HL-60 (cell line): ENCODE measurements at regions not wholly inside any gene's neighbourhood (a gene's known extent, or its start where the extent isn't known, plus 50 kb on each side); places are given as distances from the start of the nearest gene placed in this dataset.

Source experiments
- DNase-seq, 2 experiments: peaks; one replicate each; pipeline ENCODE4 v3.0.0-alpha.2; 2010 to 2020; ENCODE audit warnings: low read depth in 1 of 2, low spot score in 1 of 2
- H3K27ac ChIP-seq: fragments of 250-450 bp; sonication (Bioruptor Pico); replicated peaks from 2 replicates; pipeline ENCODE4 v1.5.1; 2020; ENCODE audit warnings: mild to moderate bottlenecking, moderate library complexity
- H3K27me3 ChIP-seq: fragments of 250-450 bp; sonication (Bioruptor Pico); 2 replicates; pipeline ENCODE4 v1.5.1; 2021; ENCODE audit warnings: mild to moderate bottlenecking, moderate library complexity; ENCODE audit not compliant: insufficient read depth, poor library complexity, severe bottlenecking
- H3K4me3 ChIP-seq: replicated peaks from 2 replicates; pipeline ENCODE4 v1.5.1; 2011; ENCODE audit warnings: mild to moderate bottlenecking, control low read depth, low read length; ENCODE audit not compliant: insufficient read depth
- GABPA ChIP-seq: IDR thresholded peaks from 2 replicates; pipeline ENCODE4 v1.6.1; 2012; ENCODE audit warnings: low read depth
- POLR2AphosphoS5 ChIP-seq: IDR thresholded peaks from 2 replicates; pipeline ENCODE4 v1.6.1; 2012; ENCODE audit warnings: low read depth
- SPI1 ChIP-seq: IDR thresholded peaks from 2 replicates; pipeline ENCODE4 v1.6.1; 2012; ENCODE audit warnings: low read depth, mild to moderate bottlenecking, borderline replicate concordance
- TF ChIP-seq, protein P1 (sequence below): IDR thresholded peaks from 2 replicates; pipeline ENCODE4 v1.6.1; 2012; ENCODE audit warnings: low read depth; ENCODE audit not compliant: insufficient replicate concordance
- TF ChIP-seq, protein P2 (sequence below): IDR thresholded peaks from one replicate; pipeline ENCODE4 v1.5.1; 2011; ENCODE audit warnings: low read length, control low read depth, inconsistent platforms; ENCODE audit not compliant: insufficient read depth

- no peaks in the 10 kb centered on the region for H3K27me3 ChIP-seq
- no peak overlapping the region for H3K27ac ChIP-seq
- TF ChIP-seq, protein P1, sequence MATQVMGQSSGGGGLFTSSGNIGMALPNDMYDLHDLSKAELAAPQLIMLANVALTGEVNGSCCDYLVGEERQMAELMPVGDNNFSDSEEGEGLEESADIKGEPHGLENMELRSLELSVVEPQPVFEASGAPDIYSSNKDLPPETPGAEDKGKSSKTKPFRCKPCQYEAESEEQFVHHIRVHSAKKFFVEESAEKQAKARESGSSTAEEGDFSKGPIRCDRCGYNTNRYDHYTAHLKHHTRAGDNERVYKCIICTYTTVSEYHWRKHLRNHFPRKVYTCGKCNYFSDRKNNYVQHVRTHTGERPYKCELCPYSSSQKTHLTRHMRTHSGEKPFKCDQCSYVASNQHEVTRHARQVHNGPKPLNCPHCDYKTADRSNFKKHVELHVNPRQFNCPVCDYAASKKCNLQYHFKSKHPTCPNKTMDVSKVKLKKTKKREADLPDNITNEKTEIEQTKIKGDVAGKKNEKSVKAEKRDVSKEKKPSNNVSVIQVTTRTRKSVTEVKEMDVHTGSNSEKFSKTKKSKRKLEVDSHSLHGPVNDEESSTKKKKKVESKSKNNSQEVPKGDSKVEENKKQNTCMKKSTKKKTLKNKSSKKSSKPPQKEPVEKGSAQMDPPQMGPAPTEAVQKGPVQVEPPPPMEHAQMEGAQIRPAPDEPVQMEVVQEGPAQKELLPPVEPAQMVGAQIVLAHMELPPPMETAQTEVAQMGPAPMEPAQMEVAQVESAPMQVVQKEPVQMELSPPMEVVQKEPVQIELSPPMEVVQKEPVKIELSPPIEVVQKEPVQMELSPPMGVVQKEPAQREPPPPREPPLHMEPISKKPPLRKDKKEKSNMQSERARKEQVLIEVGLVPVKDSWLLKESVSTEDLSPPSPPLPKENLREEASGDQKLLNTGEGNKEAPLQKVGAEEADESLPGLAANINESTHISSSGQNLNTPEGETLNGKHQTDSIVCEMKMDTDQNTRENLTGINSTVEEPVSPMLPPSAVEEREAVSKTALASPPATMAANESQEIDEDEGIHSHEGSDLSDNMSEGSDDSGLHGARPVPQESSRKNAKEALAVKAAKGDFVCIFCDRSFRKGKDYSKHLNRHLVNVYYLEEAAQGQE, result no peak
- TF ChIP-seq GABPA, result no peak
- TF ChIP-seq POLR2AphosphoS5, result no peak
- TF ChIP-seq SPI1, result no peak
- TF ChIP-seq, protein P2, sequence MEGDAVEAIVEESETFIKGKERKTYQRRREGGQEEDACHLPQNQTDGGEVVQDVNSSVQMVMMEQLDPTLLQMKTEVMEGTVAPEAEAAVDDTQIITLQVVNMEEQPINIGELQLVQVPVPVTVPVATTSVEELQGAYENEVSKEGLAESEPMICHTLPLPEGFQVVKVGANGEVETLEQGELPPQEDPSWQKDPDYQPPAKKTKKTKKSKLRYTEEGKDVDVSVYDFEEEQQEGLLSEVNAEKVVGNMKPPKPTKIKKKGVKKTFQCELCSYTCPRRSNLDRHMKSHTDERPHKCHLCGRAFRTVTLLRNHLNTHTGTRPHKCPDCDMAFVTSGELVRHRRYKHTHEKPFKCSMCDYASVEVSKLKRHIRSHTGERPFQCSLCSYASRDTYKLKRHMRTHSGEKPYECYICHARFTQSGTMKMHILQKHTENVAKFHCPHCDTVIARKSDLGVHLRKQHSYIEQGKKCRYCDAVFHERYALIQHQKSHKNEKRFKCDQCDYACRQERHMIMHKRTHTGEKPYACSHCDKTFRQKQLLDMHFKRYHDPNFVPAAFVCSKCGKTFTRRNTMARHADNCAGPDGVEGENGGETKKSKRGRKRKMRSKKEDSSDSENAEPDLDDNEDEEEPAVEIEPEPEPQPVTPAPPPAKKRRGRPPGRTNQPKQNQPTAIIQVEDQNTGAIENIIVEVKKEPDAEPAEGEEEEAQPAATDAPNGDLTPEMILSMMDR, result no peak
- DNase-seq, result no peak
- no peak overlapping the region for H3K4me3 ChIP-seq
Observed at GRCh38 chr1:229181419-229181818, 89.5 kb upstream of the RAB4A start.

DNA sequence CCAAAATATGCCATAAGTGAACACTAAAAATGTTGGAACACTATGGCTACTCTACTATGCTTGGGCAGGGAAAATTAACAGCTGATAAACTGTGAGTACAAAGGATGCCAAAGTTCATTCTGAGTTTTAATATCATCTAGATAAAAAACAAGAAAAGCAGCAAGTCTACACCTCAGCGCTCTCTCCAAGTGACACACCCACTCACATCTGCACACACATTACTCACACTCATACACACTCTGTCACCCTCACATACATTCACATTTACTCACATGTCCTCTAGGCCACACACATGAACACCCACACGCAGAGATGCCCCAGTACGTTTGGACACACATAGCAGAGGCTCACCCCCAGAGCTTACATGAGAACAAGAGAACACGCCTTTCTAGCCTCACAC lies 87.3 kb upstream of the RAB4A start:
- DNase-seq, result no peak
- Histone ChIP-seq H3K27me3 (no peaks in the 10 kb centered on the region), H3K4me3 (no peak overlapping the region), H3K27ac (no peak overlapping the region)
- TF ChIP-seq SPI1 (no peak), POLR2AphosphoS5 (no peak), GABPA (no peak)
- TF ChIP-seq, protein P2, result no peak
- TF ChIP-seq, protein P1, result no peak

DNA sequence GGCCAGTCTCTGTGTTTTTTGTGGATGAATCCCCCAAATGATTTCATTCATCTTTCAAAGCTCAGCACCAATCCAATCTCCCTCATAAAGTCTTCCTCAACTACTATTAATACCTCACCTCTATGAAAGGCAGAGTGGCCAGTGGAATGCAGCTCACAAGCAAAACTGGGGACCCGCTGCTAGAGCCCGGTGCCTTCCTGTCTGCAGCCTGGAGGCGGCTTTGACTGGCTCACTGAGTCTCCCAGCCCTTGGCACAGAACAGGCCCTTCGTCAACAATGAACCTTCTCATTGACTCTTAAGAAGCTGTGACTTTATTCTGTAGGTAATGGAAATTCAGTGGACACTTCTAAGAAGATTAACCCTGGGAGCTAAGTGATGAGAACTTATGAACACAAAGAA lies 86.8 kb upstream of the RAB4A start:
- Histone ChIP-seq H3K27me3 (no peaks in the 10 kb centered on the region), H3K27ac (no peak overlapping the region), H3K4me3 (no peak overlapping the region)
- TF ChIP-seq GABPA (no peak), SPI1 (no peak), POLR2AphosphoS5 (no peak)
- TF ChIP-seq, protein P2, result no peak
- TF ChIP-seq, protein P1, result no peak
- no peak for DNase-seq
